HG02870 (cell line): ENCODE measurements at regions not wholly inside any gene's neighbourhood (a gene's known extent, or its start where the extent isn't known, plus 50 kb on each side); places are given as distances from the start of the nearest gene placed in this dataset.
"Not testable (repeated sequence)": the region's sequence is repeated elsewhere in the genome, so short reads cannot be mapped to it uniquely, and the experiment has no call there.

Experiments
- ATAC-seq: cut with Tn5 transposase; IDR thresholded peaks from one replicate; pipeline ENCODE4 v1.9.1; 2021; ENCODE audit warnings: mild to moderate bottlenecking, moderate library complexity; ENCODE audit not compliant: unreplicated experiment

GRCh38 chr4:13922873-13923645 lies 295.5 kb upstream of the BOD1L1 start:
- peak; percentile 15 for ATAC-seq

GRCh38 chr4:13924900-13925299 lies 297.4 kb upstream of the BOD1L1 start:
- ATAC-seq = not testable (repeated sequence)

DNA sequence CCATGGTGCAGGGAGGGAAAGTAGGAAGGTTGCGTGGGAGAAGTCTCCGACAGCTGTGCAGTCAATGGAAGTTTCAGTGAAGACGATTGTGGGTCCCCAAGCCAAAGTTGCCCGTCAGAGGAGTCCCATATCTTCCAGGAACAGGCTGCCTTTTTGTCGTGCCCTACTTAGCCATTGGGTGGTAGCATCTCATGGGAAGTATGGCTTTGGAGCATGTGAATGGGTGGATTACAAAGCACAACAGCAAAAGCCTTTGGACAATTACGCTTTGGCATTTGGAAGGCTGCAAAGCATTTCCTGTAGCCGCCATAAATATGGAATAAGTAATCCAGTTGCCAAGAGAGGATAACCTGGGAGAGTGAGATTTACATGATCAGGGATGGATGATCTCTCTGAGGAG lies 300.7 kb upstream of the BOD1L1 start:
- ATAC-seq = no peak

GRCh38 chr4:13930155-13930554 lies 302.6 kb upstream of the BOD1L1 start:
- no peak for ATAC-seq

GRCh38 chr4:13933191-13933590 lies 305.7 kb upstream of the BOD1L1 start:
- ATAC-seq = no peak

DNA sequence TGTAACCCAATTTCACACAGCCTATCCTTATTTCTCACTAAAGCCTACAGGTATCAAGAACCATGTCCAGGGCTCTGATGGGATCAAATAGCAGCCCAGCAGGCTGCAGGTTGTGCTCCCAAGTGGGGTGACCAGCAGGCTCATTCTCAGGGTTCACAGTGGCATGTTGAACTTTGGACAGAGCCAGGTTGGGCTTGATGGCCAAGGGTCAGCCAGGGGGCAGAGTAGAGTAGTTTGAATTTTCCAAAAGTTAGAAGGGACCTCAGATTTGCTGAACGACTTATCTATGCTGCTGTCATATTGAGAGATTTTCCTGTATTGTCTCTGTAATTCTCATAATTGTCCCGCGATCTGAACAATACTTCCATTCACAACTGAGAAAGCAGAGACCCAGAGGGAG lies 310.8 kb upstream of the BOD1L1 start:
- ATAC-seq = no peak

- no peak for ATAC-seq
Measured at GRCh38 chr4:13940921-13941320, 313.4 kb upstream of the BOD1L1 start.

GRCh38 chr4:13942977-13943376 lies 315.5 kb upstream of the BOD1L1 start:
- ATAC-seq = no peak

- no peak for ATAC-seq
Measured at GRCh38 chr4:13944095-13944511, 316.6 kb upstream of the BOD1L1 start.

DNA sequence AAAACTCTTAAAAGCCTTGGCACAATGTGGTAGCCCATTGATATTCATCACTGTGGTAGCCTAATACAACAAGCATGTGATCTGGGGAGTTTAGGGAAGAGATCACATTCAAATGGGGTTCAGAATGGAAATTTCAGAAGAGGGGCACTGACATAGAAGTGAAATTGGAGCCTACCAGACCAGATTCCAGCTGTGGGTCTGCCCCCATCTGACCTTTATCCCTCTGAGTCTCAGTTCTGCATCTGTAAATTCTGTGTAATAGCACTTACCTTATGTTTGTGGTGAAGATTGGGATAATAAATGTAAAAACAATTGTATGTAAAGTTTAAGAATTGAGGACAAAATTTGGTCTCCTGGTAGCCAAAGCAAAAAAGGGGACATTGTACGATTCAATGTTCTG lies 320.4 kb upstream of the BOD1L1 start:
- ATAC-seq = no peak

DNA sequence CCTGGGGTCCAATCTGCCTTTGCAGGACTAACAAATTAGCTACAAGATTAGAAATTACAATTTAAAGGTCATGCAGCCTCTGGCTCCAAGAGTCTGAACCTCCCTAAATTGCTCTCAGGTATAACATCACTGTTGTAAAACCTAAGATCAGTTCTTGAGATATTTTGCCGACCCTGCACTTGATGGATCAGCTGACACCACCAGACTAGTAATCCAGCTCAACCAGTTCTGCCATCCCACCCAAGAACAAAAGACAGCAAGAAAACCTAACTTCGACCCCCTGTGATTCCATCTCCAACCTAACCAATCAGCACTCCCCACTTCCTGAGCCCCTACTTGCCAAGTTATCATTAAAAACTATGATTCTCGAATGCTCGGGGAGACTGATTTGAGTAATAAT lies 323.0 kb upstream of the BOD1L1 start:
- ATAC-seq = no peak

DNA sequence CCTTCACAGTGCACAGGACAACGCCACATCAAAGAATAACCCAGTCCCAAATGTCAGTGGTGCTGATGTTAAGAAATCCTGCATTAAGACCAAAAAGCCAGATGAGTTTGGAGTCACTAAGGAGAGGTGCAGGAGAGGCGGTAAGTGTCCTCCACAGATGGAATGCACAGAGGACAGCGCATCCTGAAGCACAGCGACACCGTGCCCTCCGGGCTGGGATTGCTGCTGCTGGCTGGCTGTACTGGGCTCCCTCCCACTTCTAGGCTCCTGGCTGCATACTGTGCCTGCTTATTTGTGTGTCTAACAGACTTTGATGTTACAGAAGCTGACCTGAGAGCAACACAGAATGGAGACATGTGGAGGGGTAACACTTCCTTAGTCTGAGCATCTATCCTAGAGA lies 325.6 kb upstream of the BOD1L1 start:
- no peak for ATAC-seq

DNA sequence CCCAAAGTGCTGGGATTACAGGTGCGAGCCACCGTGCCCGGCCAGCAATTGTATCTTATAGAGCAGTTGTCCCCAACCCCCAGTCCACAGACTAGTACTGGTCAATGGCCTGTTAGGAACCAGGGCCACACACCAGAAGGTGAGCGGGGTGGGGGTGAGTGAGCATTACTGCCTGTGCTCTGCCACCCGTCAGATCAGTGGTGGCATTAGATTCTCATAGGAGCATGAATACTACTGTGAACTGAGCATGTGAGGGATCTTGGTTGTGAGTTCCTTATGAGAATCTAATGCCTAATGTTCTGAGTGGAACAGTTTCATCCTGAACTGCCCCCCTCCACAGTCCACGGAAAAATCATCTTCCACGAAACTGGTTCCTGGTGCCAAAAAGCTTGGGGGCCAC lies 328.0 kb upstream of the BOD1L1 start:
- no peak for ATAC-seq

DNA sequence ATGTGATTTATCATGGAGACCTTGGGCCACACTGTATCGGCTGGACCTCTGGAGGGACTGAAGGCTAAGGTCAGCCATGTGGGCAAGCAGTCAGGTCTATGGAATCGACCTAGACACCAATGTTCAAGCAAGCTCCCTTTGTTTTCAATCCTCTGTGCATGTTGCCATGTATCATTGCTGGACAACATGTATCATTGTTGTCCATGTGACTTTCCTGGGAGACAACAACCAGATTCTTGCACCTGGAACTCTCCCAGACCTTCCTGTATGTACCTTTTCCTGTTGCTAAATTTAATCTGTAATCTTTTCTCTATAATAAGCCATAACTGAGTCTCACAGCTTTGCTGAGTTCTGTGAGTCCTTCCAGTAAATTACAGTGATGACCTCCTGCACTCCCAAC lies 329.4 kb upstream of the BOD1L1 start:
- ATAC-seq = no peak

DNA sequence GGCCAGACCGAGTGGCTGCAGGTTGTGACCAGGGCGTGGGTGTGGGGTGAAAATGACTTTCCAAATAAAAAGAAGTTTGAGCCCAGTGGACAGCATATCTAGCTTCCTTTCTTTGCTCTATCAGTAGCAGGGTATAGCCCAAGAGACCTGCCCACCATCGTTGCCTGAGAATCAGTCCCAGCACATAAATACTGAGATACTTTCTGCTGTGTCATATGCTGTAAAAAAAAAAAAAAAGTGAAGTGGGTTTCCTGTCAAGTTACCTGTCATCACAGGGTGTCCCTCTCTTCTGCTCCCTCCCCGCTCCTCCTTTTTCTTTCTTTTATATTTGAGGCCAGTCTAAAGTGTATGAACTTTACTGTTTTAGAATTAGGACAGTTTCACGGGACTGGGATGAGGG lies 330.3 kb upstream of the BOD1L1 start:
- ATAC-seq = no peak

DNA sequence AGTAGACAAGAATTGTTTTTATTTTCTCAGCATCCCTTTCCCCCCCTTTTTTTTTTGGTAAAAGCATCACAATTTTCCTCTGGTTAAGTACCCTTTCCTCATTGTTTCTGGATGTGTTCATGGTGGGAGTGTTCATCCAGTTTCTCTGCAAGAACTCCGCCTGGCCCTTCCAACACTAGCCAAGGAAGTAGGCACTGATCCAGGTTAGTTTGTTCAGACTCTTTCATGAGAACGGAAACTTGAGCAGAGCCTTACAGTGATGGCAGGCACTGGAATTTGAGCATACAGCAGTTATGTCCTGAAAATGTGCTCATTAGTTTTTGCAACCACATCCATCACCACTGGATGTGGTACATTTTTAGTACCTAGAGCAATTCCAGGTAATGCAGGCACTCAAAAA lies 336.1 kb upstream of the BOD1L1 start:
- ATAC-seq = no peak

- no peak for ATAC-seq
Measured at GRCh38 chr4:13966231-13967195, 339.0 kb upstream of the BOD1L1 start.

- no peak for ATAC-seq
Measured at GRCh38 chr4:13968723-13969122, 341.2 kb upstream of the BOD1L1 start.

DNA sequence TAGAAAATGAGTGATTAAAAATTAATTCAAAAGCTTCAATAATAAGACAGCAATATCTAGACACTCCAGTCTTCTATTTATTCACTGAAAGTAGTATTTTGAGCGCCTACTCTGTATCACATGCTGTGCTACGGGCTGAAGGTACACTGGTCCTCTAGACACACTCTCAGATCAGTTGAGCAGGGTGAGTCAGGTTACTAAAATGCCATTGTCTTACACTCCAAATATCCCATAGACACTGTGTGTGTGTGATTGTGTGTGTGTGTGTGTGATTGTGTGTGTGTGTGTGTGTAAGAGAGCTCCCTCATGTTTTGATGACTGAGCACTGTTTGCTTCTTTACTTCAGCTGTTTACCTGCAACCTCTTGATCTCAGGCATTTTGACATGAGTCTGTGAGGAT lies 342.8 kb upstream of the BOD1L1 start:
- ATAC-seq = no peak

GRCh38 chr4:13977746-13978145 lies 350.2 kb upstream of the BOD1L1 start:
- no peak for ATAC-seq

GRCh38 chr4:13980317-13981310 lies 353.1 kb upstream of the BOD1L1 start:
- ATAC-seq = no peak
